ENCODE measurements at regions not wholly inside any gene's neighbourhood (a gene's known extent, or its start where the extent isn't known, plus 50 kb on each side); places are given as distances from the start of the nearest gene placed in this dataset.

GRCh38 chr1:56019922-56020321, 559.4 kb downstream of the PLPP3 start:
- Histone ChIP-seq H3K4me1 (replicated peaks) (no peaks in the 10 kb centered on the region), H3K27ac (no peak overlapping the region), H3K4me3 (no peak overlapping the region), H3K27me3 (replicated peaks; ENCODE audit: insufficient read depth) (no peaks in the 10 kb centered on the region), H3K9me3 (no peaks in the 10 kb centered on the region), H3K36me3 (no peaks in the 10 kb centered on the region)
- intact Hi-C loops (cut with DNase I) = no loop called here
- DNase-seq (ENCODE audit: low spot score) = no peak
- TF ChIP-seq POLR2A (IDR thresholded peaks at IDR 0.05) = no peak
- no peak for TF ChIP-seq POLR2AphosphoS5 (IDR thresholded peaks at IDR 0.05)
- TF ChIP-seq, protein P1, sequence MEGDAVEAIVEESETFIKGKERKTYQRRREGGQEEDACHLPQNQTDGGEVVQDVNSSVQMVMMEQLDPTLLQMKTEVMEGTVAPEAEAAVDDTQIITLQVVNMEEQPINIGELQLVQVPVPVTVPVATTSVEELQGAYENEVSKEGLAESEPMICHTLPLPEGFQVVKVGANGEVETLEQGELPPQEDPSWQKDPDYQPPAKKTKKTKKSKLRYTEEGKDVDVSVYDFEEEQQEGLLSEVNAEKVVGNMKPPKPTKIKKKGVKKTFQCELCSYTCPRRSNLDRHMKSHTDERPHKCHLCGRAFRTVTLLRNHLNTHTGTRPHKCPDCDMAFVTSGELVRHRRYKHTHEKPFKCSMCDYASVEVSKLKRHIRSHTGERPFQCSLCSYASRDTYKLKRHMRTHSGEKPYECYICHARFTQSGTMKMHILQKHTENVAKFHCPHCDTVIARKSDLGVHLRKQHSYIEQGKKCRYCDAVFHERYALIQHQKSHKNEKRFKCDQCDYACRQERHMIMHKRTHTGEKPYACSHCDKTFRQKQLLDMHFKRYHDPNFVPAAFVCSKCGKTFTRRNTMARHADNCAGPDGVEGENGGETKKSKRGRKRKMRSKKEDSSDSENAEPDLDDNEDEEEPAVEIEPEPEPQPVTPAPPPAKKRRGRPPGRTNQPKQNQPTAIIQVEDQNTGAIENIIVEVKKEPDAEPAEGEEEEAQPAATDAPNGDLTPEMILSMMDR (IDR thresholded peaks at IDR 0.05) = no peak
- 97% methylated on average over 2 of the region's 2 CpGs for WGBS

- no peak overlapping the region for H3K4me3 ChIP-seq
These were observed 559.9 kb downstream of the PLPP3 start for GRCh38 chr1:56019472-56019871.

GRCh38 chr1:56017336-56017735, 562.0 kb downstream of the PLPP3 start:
- DNase-seq (ENCODE audit: low spot score) = no peak
- intact Hi-C loops (cut with DNase I) = no loop called here
- no peaks in the 10 kb centered on the region for H3K27me3 ChIP-seq (replicated peaks; ENCODE audit: insufficient read depth)
- H3K27ac ChIP-seq = no peak overlapping the region
- H3K4me3 ChIP-seq = no peak overlapping the region
- H3K36me3 ChIP-seq = no peaks in the 10 kb centered on the region
- H3K4me1 ChIP-seq (replicated peaks) = no peaks in the 10 kb centered on the region
- TF ChIP-seq POLR2A (IDR thresholded peaks at IDR 0.05) = no peak
- TF ChIP-seq POLR2AphosphoS5 (IDR thresholded peaks at IDR 0.05) = no peak
- TF ChIP-seq, protein P1 (IDR thresholded peaks at IDR 0.05) = no peak
- WGBS = 70% methylated on average over 2 of the region's 2 CpGs
- no peaks in the 10 kb centered on the region for H3K9me3 ChIP-seq

More at GRCh38 chr1:56019472-56019871, 559.9 kb downstream of the PLPP3 start:
- TF ChIP-seq POLR2AphosphoS5 (IDR thresholded peaks at IDR 0.05) (no peak), POLR2A (IDR thresholded peaks at IDR 0.05) (no peak)
- TF ChIP-seq, protein P1 (IDR thresholded peaks at IDR 0.05) = no peak
- Histone ChIP-seq H3K4me1 (replicated peaks) (no peaks in the 10 kb centered on the region), H3K36me3 (no peaks in the 10 kb centered on the region), H3K9me3 (no peaks in the 10 kb centered on the region), H3K27ac (no peak overlapping the region), H3K27me3 (replicated peaks; ENCODE audit: insufficient read depth) (no peaks in the 10 kb centered on the region)
- intact Hi-C loops (cut with DNase I) = no loop called here
- no peak for DNase-seq (ENCODE audit: low spot score)

DNA sequence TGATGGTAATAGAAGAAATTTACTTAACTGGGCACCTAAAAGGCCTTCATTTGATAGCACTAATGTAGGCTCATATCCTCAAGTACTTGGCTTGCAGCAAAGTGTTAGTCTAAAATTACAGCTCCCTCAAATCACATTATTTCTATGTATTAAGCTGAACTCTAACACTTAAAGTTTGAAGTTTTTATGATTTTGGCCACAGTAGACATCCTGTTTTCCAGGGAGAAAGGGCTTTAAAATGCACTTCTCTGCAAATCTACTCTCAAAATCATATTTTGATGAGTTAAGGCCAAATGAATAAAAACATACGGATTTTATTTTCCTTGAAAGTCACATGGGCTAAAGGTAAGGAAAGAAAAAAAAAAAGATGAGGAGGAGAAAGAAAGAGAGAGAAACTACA, 575.5 kb downstream of the PLPP3 start:
- Histone ChIP-seq H3K9me3 (no peaks in the 10 kb centered on the region), H3K27ac (no peak overlapping the region), H3K4me3 (no peak overlapping the region), H3K27me3 (replicated peaks; ENCODE audit: insufficient read depth) (no peaks in the 10 kb centered on the region), H3K36me3 (no peaks in the 10 kb centered on the region), H3K4me1 (replicated peaks) (no peaks in the 10 kb centered on the region)
- intact Hi-C loops (cut with DNase I) = no loop called here
- 59% methylated on average over 1 of the region's 1 CpG for WGBS
- no peak for TF ChIP-seq POLR2AphosphoS5 (IDR thresholded peaks at IDR 0.05)
- TF ChIP-seq, protein P1 (IDR thresholded peaks at IDR 0.05) = no peak
- TF ChIP-seq POLR2A (IDR thresholded peaks at IDR 0.05) = no peak
- no peak for DNase-seq (ENCODE audit: low spot score)

DNA sequence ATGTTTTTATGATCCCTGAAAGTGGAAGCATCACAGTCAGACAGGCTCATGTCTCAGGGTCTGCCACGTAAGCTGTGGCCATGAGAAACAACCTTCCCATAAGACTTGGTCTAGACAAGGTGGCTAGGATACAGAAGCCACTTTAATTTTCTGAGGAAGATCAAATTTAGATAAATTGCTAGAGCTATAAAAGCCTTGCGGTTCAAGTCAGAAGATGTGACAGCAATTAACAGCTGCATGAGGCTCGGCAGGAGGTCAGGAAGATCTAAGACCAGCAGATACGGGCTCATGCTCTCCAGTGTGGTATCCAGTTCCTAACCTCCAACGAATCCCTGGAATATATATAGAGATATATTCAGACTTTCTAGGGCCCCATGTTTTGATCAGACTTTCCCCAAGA, 577.1 kb downstream of the PLPP3 start:
- Histone ChIP-seq H3K9me3 (no peaks in the 10 kb centered on the region), H3K4me1 (replicated peaks) (no peaks in the 10 kb centered on the region), H3K36me3 (no peaks in the 10 kb centered on the region), H3K27me3 (replicated peaks; ENCODE audit: insufficient read depth) (no peaks in the 10 kb centered on the region), H3K4me3 (no peak overlapping the region), H3K27ac (no peak overlapping the region)
- intact Hi-C loops (cut with DNase I) = no loop called here
- 64% methylated on average over 5 of the region's 5 CpGs for WGBS
- no peak for DNase-seq (ENCODE audit: low spot score)
- TF ChIP-seq POLR2A (IDR thresholded peaks at IDR 0.05) (no peak), POLR2AphosphoS5 (IDR thresholded peaks at IDR 0.05) (no peak)
- TF ChIP-seq, protein P1 (IDR thresholded peaks at IDR 0.05) = no peak

Data from prostate gland (tissue), 2 donors.